ENCODE measurements at regions not wholly inside any gene's neighbourhood (a gene's known extent, or its start where the extent isn't known, plus 50 kb on each side); places are given as distances from the start of the nearest gene placed in this dataset.

DNA sequence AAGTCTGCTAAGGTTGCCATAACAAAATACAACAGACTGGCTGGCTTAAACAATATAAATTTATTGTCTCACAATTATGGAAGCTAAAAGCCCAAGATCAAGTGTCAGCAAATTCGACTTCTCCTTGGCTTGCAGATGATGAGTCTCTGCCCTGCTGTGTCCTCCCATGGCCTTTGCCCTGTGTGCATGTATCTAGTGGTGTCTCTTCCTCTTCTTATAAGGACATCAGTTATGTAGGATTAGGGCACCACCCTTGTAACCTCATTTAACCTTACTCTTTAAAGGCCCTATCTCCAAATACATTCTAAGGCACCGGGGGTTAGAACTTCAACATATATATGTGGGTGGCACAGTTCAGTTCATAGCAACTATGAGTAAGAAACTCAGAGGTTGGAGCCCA, 157.9 kb upstream of the RASA1 start:
- TF ChIP-seq, protein P1, sequence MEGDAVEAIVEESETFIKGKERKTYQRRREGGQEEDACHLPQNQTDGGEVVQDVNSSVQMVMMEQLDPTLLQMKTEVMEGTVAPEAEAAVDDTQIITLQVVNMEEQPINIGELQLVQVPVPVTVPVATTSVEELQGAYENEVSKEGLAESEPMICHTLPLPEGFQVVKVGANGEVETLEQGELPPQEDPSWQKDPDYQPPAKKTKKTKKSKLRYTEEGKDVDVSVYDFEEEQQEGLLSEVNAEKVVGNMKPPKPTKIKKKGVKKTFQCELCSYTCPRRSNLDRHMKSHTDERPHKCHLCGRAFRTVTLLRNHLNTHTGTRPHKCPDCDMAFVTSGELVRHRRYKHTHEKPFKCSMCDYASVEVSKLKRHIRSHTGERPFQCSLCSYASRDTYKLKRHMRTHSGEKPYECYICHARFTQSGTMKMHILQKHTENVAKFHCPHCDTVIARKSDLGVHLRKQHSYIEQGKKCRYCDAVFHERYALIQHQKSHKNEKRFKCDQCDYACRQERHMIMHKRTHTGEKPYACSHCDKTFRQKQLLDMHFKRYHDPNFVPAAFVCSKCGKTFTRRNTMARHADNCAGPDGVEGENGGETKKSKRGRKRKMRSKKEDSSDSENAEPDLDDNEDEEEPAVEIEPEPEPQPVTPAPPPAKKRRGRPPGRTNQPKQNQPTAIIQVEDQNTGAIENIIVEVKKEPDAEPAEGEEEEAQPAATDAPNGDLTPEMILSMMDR (IDR thresholded peaks at IDR 0.05) = no peak
- no peak for TF ChIP-seq POLR2A (IDR thresholded peaks at IDR 0.05)

All from lower leg skin (tissue), 3 donors.